HG02870 (cell line): ENCODE measurements at regions not wholly inside any gene's neighbourhood (a gene's known extent, or its start where the extent isn't known, plus 50 kb on each side); places are given as distances from the start of the nearest gene placed in this dataset.

Experiments used
- ATAC-seq: cut with Tn5 transposase; IDR thresholded peaks from one replicate; pipeline ENCODE4 v1.9.1; 2021; ENCODE audit warnings: mild to moderate bottlenecking, moderate library complexity; ENCODE audit not compliant: unreplicated experiment

- no peak for ATAC-seq
Measured at GRCh38 chr5:88401686-88402085, 133.0 kb upstream of the TMEM161B start.

GRCh38 chr5:88401228-88401627, 132.6 kb upstream of the TMEM161B start:
- no peak for ATAC-seq

- ATAC-seq = no peak
Measured at GRCh38 chr5:88399561-88399960, 130.9 kb upstream of the TMEM161B start.

GRCh38 chr5:88398316-88398715, 129.7 kb upstream of the TMEM161B start:
- no peak for ATAC-seq

GRCh38 chr5:88396751-88397281, 128.2 kb upstream of the TMEM161B start:
- ATAC-seq = no peak

GRCh38 chr5:88396000-88396535, 127.4 kb upstream of the TMEM161B start:
- ATAC-seq = no peak

GRCh38 chr5:88395264-88395663, 126.6 kb upstream of the TMEM161B start:
- no peak for ATAC-seq

GRCh38 chr5:88394536-88395175, 126.0 kb upstream of the TMEM161B start:
- no peak for ATAC-seq

GRCh38 chr5:88393716-88394535, 125.3 kb upstream of the TMEM161B start:
- ATAC-seq = no peak

GRCh38 chr5:88393042-88393441, 124.4 kb upstream of the TMEM161B start:
- no peak for ATAC-seq

GRCh38 chr5:88391991-88392390, 123.3 kb upstream of the TMEM161B start:
- ATAC-seq = no peak

GRCh38 chr5:88391116-88391515, 122.5 kb upstream of the TMEM161B start:
- ATAC-seq = no peak

- no peak for ATAC-seq
Measured at GRCh38 chr5:88390481-88390880, 121.8 kb upstream of the TMEM161B start.

- ATAC-seq = no peak
Measured at GRCh38 chr5:88390096-88390441, 121.4 kb upstream of the TMEM161B start.

GRCh38 chr5:88389338-88390095, 120.9 kb upstream of the TMEM161B start:
- ATAC-seq = no peak

GRCh38 chr5:88388476-88389337, 120.1 kb upstream of the TMEM161B start:
- ATAC-seq = no peak

- no peak for ATAC-seq
Measured at GRCh38 chr5:88384886-88385285, 116.2 kb upstream of the TMEM161B start.

GRCh38 chr5:88380332-88380731, 111.7 kb upstream of the TMEM161B start:
- ATAC-seq = no peak

GRCh38 chr5:88377705-88378656, 109.3 kb upstream of the TMEM161B start:
- no peak for ATAC-seq
